HG03175 (cell line): ENCODE measurements at regions not wholly inside any gene's neighbourhood (a gene's known extent, or its start where the extent isn't known, plus 50 kb on each side); places are given as distances from the start of the nearest gene placed in this dataset.

ENCODE experiments used
- ATAC-seq: cut with Tn5 transposase; IDR thresholded peaks from one replicate; pipeline ENCODE4 v1.9.1; 2021; ENCODE audit warnings: mild to moderate bottlenecking, moderate library complexity; ENCODE audit not compliant: unreplicated experiment

- ATAC-seq: peak; percentile 72
Observed at GRCh38 chr2:161090411-161090810, 69.8 kb upstream of the TANK start.

GRCh38 chr2:161095314-161095713 lies 64.9 kb upstream of the TANK start:
- no peak for ATAC-seq

GRCh38 chr2:161096336-161096735 lies 63.9 kb upstream of the TANK start:
- ATAC-seq: no peak

- ATAC-seq: no peak
Observed at GRCh38 chr2:161097157-161097556, 63.1 kb upstream of the TANK start.

- no peak for ATAC-seq
Observed at GRCh38 chr2:161100211-161100895, 59.9 kb upstream of the TANK start.

- ATAC-seq: no peak
Observed at GRCh38 chr2:161101406-161101805, 58.8 kb upstream of the TANK start.

- ATAC-seq: no peak
Observed at GRCh38 chr2:161102770-161103450, 57.3 kb upstream of the TANK start.

- ATAC-seq: no peak
Observed at GRCh38 chr2:161103451-161103831, 56.8 kb upstream of the TANK start.

DNA sequence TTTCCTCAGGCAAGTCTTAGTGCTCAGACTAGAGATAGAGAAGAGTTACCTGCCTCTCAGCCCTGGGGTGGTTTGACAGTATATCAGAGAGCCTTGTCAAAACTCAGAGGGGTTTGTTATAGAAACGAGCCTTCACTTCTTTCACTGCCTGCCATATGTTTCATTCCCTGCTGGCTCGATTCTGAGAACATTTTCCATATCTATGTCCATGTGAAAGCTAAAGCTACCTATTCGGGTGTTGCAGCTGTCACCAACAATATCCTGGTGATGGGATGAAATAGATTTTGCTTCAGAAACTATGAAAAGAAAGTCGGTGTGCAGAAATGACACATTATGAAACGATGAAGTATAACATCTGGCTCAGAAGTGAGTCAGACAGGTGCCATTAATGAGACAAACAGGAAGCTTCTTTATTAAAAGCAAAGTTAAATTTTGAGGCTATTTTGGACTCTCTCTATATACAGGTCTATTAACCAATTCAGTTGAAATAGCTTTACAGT lies 56.1 kb upstream of the TANK start:
- peak; percentile 95 for ATAC-seq

GRCh38 chr2:161107265-161107664 lies 53.0 kb upstream of the TANK start:
- ATAC-seq: no peak
